HG03342 (cell line): ENCODE measurements at regions not wholly inside any gene's neighbourhood (a gene's known extent, or its start where the extent isn't known, plus 50 kb on each side); places are given as distances from the start of the nearest gene placed in this dataset.

Source experiments
- ATAC-seq: cut with Tn5 transposase; IDR thresholded peaks from one replicate; pipeline ENCODE4 v1.9.1; 2021; ENCODE audit warnings: mild to moderate bottlenecking, moderate library complexity; ENCODE audit not compliant: unreplicated experiment

DNA sequence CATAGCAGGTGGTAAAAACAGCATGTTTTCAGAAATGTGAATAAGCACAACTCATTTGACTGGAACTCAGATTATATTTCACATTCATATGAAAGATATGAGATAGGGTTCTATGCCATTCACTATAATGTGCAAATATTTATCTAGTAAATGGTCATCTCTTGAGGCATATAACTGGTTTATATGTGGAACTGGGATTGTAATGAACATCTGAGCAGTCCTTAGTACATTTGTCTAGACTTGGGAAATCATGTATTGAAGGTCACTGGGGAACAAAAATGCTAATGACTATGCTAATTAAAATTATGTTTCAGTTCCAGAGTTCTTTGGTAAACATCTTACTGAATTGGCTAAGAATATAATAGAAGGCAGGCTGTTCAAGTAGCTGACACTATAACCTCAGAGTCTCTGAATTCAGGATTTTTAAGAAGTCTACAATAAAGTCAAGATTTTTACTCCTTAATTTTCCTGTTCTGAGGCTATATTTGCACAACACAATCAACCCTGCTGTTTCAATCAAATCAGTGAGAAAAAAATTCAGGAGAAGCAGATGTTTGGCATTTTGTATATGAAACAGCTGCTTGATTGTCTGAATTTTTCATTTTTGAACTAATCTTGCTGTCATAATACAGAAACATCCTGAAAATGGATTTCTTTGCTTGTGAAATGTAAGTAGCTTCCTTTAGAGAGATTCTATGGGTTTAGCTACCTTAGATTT lies 244.8 kb upstream of the RGS18 start:
- no peak for ATAC-seq

- ATAC-seq, result no peak
Observed at GRCh38 chr1:191929383-191929782, 228.9 kb upstream of the RGS18 start.

DNA sequence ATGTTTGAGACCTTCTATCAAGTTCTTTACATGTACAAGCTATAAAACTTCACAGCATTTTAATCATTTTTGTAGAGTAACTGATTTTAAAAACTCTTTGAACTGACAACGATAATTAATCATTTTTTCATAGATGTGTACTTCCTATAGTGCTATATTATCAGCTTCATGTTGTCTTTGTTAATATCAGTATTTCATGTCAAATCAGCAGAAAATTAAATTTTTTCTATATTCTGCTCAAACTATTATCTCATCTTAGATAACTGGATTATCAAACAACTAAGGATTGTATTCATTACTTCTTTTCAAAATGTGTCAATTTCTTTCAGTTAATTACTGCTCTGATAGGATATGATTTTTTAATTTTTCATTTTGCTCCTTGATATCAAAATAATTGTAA lies 214.6 kb upstream of the RGS18 start:
- ATAC-seq, result no peak

DNA sequence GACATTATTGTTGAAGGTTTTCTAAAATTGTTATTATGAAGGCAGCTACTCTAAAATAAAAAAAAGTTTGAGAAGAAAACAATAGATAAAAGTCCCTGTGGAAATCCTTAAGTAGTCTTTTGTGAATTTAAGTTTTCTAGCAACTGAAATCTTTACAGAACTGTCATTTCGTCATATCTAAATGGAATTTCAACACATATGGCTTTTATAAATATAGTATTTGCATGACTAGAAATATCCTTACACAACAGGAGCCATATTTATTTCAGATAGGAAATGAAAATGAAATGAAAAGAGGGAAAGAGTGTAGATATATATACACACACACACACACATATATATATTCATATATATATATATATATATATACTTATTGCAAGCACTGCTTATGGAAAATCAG lies 204.7 kb upstream of the RGS18 start:
- ATAC-seq, result no peak

DNA sequence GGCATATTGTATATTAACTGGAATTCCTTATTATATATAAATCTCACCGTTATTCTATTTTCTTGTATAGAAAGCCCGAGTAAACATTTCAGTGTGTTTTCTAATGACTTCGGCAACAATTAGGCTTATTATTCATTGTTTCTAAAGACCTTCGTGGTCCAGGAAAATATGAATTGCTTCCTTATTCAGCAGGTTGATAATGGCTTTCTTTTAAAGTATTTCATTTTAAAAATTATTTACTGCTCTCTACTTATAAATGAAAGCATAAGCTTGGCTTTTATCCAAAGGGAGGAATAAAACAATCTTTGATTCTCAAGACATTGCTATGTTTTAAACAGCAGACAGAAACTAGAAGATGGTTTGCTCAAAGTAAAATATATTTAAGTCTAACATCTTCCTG lies 198.4 kb upstream of the RGS18 start:
- ATAC-seq, result no peak

DNA sequence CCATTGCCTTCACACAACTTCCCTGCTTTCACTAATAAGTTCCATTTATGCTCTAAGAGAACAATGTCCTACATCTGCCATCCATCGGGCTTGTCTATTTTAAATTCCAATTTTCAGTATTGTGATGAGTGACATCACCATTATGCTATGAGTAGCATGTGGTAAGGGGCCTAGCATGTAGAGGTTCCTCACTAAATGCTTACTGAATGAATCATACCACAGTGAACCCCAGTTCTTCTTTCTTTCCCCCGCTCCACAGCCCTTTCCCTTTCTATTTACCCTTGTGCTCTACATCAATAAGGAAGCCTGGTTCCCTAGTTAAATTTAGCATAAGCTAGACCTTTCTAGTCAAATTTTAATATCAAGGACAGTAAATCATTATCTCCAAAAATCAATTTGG lies 195.0 kb upstream of the RGS18 start:
- no peak for ATAC-seq

DNA sequence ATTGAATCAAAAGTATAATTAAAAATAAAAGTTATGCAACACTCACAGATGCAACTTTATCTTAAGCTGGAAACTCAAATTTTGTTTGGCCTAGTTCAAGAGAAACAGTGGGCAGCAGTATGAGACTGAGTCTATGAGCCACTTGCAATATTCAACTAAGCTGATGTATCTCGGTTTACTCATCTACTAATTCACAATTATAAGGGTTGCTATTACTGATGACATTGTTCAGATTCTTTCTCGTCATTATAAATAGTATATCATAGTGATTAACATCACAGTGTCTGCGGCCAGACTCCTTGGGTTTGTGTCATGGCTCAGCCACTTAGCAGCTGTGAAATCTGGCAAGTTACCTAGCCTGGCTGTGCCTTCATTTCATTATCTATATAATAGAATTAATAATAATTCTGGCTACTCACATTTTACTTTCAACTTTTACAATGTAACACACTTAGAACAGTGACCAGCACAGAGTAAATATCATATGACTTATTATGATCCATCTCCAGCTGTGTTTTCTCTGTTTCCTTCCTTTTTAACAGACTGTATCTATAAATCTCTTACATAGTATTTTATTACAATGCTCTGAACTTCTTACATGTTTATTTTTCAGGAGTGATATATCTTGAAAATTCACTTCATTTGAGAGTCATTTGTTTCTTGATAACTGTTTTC lies 194.3 kb upstream of the RGS18 start:
- no peak for ATAC-seq

DNA sequence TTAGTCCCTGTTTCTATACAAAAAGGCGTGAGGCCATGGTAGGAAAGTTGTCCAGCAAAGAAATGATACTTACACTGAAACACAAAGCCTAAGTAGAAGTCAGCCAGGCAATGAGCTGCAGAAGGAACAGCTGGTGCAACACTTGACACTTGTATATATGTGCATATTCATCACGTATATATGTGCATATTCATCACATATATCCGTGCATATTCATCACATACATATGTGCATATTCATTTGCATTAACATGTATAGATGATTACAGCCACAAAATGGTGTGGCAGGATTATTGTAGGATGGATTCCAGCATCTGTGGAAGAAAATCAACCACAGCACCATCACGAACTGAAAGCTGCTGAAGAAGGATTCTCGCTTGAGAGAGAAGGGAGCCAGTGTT lies 189.0 kb upstream of the RGS18 start:
- no peak for ATAC-seq

DNA sequence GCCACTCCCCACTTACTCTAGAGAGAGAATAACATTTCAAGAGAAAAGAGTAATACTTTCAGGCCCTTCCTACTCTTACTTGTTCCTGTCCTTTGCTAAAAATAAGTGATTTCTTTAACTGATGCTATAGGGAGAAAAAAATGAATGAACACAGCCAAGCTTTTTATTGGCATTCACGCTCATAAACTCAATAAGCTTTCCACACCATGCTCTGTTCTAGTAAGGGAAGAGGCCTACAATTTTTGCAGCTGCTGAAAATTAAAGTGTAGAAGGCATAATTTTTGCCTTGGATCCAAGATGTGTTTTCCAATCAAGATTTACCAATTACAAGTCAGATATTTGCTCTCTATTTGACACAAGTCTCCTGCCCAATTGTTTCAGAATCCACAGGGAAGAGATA lies 188.1 kb upstream of the RGS18 start:
- no peak for ATAC-seq

GRCh38 chr1:191971447-191971846 lies 186.8 kb upstream of the RGS18 start:
- ATAC-seq, result no peak

DNA sequence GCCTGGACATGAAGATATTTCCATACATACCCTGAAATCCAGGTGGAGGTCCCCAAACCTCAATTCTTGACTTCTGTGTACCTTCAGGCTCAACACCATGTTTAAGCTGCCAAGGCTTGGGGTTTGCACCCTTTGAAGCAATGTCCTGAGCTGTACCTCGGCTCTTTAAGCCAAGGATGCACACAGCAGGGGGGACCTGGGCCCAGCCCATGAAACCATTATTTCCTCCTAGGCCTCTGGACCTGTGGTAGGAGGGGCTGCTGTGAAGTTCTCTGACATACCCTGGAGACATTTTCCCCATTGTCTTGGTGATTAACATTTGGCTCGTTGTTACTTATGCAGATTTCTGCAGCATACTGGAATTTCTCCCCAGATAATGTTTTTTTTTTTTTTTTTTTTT lies 184.3 kb upstream of the RGS18 start:
- no peak for ATAC-seq

- ATAC-seq, result no peak
Observed at GRCh38 chr1:191977874-191978506, 180.3 kb upstream of the RGS18 start.

DNA sequence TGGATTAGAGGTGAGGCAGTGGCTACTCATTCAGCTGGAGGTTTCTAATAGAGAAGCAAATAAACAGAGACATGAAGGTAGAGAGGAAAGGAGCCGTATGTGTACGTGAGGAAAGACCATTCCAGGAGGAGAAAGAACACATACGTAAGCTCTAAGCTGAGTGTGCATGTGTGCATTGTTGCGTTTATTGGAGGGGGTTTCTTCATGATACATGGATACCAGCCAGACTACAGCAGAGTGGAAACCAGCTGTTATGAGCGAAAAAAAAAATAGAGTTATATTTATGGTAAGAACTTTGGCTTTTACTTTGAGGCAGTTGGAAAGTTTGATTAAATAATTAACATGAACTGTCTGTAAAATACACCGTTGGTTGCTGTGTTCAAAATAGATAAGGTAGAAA lies 173.4 kb upstream of the RGS18 start:
- no peak for ATAC-seq

- no peak for ATAC-seq
Observed at GRCh38 chr1:191992118-191992517, 166.1 kb upstream of the RGS18 start.

GRCh38 chr1:191993549-191993948 lies 164.7 kb upstream of the RGS18 start:
- ATAC-seq, result no peak

GRCh38 chr1:192002063-192002462 lies 156.2 kb upstream of the RGS18 start:
- ATAC-seq, result no peak

GRCh38 chr1:192003295-192004077 lies 154.8 kb upstream of the RGS18 start:
- ATAC-seq, result no peak

- ATAC-seq, result no peak
Observed at GRCh38 chr1:192005976-192006375, 152.3 kb upstream of the RGS18 start.

DNA sequence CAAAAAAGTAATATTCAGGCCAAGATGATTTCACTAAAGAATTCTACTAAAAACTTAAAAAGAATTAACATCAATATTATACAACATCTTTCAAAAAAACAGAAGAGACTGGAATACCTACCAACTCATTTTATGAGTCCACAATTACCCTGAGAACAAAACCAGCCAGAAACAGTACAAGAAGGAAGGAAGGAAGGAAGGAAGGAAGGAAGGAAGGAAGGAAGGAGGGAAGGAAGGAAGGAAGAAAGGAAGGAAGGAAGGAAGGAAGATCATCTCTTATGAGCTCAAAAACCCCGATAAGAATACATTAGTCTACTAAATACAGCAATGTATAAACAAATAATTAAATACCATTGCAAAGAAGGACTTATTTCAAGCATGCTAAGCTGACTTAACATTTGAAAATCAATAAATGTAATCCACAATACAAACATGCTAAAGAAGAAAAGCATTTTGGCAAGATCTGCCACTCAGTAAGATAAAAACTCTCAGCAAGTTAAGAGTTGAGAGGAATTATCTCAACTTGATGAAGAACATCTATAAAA lies 149.9 kb upstream of the RGS18 start:
- ATAC-seq, result no peak

- no peak for ATAC-seq
Observed at GRCh38 chr1:192010406-192010805, 147.9 kb upstream of the RGS18 start.

GRCh38 chr1:192011525-192011924 lies 146.7 kb upstream of the RGS18 start:
- no peak for ATAC-seq
